HepG2 (cell line): ENCODE measurements at regions not wholly inside any gene's neighbourhood (a gene's known extent, or its start where the extent isn't known, plus 50 kb on each side); places are given as distances from the start of the nearest gene placed in this dataset.

Experiments used
- POLR2AphosphoS2 ChIP-seq: IDR thresholded peaks from 2 replicates; pipeline ENCODE4 v1.6.1; 2011; ENCODE audit warnings: low read depth, low read length, improper control_type of control experiment
- ZNF619 ChIP-seq: sonication (generic); formaldehyde crosslinking; IDR thresholded peaks from 2 replicates; pipeline ENCODE4 v1.4.0; 2020; ENCODE audit warnings: mild to moderate bottlenecking, missing genetic modification reagents

DNA sequence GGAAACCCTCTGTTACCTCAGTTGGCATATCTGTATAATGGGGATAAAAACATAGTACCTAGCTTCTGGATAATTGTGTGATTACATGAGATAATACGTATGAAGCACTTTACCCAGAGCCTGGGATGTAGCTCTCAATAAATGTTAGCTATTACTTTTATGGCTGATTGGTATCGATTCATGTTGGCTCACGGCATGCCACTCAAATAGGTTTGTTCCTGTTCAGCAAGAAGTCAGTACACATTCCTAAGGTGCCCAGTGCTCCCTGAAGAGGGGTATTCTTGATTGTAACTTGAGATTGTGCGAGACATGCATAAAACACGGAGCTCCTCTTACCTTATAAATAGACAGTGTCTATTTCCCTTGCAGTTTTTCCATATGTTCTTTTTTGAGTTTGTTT lies 78.5 kb upstream of the GALNT2 start:
- TF ChIP-seq POLR2AphosphoS2 = no peak
- TF ChIP-seq ZNF619 = no peak
